ENCODE measurements at regions not wholly inside any gene's neighbourhood (a gene's known extent, or its start where the extent isn't known, plus 50 kb on each side); places are given as distances from the start of the nearest gene placed in this dataset.

DNA sequence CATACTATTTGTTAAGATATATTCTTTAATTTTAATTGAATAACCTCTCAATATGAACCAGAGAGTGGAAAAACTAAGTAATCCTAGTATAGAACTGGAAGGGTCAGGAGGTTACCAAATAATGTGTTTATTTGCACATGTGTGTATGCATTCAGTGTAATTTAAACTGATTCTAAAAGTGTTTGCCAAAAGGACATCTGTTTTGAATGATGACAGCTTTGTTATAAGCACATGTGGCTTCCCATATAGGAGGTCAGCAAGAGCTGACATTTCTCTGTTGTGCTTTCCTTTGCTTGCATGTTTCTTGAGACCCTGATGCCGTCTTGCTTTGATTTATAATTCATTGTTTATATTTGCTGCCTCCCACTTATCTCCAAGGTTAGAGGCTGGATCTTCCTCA lies 383.4 kb downstream of the BRINP1 start:
- DNase-seq = no peak

DNA sequence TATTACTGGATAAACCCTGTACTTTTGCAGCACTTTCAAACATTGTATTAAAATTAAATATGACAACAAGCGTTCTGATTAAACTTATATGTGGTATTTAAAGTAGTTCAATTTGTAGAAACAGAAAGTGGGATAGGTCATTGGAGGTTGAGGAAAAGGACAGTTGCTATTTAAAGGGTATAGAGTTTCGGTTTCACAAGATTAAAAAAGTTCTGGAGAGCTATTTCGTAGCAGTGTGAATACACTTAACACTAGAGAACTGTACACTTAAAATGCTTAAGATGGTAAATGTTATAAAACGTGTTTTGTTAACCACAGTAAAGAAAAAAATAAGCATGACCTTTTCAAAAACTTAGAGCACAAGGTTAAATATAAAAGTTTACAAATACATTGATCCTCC lies 382.1 kb downstream of the BRINP1 start:
- no peak for DNase-seq

DNA sequence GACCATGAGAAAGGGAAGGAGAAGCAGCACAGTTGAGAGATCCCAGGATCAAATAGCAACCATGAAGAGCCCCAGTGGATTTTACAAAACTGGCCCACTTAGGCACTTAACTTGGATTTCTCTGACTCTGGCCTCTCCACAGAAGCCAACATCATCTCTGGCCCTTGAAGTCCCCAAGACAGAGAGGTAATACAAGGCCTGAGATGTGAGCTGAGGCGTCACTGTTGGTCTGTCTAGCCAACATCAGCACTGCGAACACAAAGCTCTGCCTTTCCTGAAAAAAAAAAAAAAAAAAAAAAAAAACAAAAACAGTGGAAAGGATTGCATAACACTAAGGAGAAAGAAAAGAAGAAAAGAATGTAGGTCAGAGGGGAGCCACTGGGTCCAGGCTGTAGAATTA lies 378.3 kb downstream of the BRINP1 start:
- DNase-seq = no peak

DNA sequence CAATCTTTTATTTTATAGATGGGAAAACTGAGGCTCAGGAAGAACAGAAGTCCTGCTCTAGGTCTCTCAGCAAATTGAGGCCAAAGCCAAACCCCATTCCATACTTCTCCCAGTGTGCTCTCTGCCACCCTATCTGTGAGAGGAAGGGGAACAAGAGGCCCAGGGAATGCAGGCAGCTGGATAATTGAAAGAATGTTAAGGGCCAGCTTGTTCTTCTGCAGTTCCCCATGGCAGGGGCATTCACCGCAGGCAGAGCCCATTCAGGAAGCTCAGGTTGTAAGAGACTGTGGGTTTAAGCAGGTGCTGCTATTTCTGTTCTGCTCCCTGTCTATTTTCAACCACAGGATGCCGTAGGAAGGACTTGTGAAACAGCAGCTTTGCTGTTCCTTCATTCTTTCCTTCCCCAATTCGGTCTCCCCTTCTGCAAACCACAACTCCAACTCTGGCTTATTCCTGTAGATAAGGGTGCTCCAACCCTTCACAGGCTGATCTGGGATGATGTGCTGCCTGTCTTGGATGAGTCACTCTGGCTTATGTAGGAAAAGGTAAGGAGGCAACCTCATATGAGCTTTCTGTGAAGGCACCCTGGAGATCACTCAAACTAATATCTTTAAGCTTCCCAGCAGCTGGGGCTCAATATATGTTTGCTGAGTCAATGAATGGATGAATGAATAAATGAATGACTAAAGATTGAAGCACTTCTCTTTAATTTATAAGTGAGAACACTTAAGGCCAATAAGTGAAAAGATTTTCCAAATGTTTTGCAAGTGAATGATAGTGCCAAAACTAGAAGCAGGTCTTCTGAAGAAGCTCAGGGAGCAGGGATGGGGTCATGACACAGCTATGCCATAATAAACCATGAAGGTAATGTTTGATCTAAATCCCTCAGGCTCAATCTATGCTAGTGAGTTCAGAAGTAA lies 377.6 kb downstream of the BRINP1 start:
- no peak for DNase-seq

- DNase-seq = no peak
Observed at GRCh38 chr9:118992813-118993794, 376.1 kb downstream of the BRINP1 start.

DNA sequence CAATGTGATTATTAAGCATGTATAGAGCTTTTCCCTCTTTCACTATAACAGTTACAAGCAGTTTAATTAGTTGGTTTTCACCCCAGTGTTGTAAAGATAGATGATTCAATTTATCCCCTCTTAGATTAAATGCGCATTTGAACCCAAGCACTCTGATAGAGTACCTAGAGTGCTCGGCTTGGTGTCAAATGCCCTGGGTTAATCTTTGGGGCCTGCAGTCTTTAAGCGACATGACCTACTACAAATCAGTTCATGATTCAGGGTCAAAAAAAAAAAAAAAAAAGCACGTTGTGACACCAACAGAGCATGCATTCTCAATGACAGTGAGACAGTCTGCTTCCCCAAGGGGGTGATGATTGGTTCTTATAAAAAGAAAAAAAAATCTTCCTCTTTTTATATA lies 375.3 kb downstream of the BRINP1 start:
- DNase-seq = no peak

DNA sequence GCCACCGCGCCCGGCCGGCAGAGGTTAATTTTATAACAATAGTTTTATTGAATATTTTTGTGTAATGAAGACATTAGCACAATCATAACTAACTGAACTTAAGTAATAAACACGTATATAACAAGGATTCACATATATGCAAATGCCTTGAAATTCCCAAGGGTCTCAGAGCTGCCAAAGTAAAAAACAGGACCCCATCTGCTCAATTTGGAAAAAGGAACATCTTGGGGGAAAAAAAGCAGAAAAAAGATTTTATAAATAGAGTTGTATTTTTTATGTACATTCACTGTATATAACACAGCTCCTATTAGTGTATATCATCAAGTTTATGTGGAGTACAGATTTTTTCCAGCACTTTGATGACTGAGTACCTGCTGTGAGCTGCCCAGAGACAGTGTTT lies 366.7 kb downstream of the BRINP1 start:
- no peak for DNase-seq

- no peak for DNase-seq
Observed at GRCh38 chr9:119003201-119003611, 366.0 kb downstream of the BRINP1 start.

DNA sequence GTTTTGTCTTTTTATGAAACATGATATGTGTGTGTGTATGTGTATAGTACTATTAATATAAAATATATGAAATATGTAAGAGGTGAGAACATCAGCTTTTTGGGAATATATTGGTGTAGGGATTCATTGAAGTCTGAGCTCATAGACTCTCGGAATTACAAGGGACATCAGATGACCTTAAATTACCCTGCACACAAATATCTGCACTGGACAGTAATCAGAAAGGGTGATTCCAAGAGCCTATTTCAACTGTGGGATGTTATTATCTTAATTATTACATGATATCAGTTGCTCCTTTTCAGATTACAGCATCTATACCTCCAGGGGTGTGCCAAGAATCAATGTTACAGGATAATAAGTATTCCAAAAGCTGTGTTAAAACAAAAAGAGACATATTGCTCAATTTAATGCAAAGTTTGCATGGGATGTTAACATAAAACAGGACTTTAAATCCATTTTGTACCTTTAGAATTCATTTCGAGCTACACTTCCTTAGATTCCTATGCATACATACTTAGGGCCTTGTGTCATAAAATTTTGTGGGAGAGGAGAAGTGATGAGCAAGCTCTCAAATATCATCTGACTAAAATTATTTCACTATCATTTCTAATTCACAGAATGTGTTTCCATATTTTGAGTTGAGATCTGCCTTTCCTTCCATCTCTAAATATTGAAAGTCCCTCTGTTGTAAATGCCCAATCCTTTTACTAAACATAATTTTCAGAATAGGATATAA lies 365.2 kb downstream of the BRINP1 start:
- DNase-seq = no peak

GRCh38 chr9:119004618-119004990 lies 364.6 kb downstream of the BRINP1 start:
- DNase-seq = no peak

GRCh38 chr9:119005162-119005561 lies 364.1 kb downstream of the BRINP1 start:
- DNase-seq = no peak

- no peak for DNase-seq
Observed at GRCh38 chr9:119009249-119009648, 360.0 kb downstream of the BRINP1 start.

DNA sequence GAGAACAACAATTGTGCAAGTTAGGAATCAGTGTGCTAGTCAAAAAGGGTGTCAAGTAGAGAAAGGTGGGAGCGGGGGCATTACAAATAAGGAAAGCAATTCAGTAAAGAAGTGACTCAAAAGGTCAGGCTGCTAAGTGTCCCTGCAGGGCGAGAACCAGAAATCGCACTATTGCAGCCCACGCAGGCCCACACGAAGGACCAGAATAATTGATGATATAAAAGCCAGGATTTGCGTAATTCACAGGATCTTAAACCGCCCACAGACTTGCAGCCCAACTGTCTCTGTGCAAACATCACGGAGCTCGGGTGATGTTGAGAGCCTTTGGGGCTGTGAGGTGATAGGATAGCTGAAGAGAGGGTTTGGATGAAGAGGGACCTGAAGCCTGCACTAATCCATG lies 349.0 kb downstream of the BRINP1 start:
- no peak for DNase-seq

GRCh38 chr9:119020730-119021333 lies 348.4 kb downstream of the BRINP1 start:
- DNase-seq = no peak

DNA sequence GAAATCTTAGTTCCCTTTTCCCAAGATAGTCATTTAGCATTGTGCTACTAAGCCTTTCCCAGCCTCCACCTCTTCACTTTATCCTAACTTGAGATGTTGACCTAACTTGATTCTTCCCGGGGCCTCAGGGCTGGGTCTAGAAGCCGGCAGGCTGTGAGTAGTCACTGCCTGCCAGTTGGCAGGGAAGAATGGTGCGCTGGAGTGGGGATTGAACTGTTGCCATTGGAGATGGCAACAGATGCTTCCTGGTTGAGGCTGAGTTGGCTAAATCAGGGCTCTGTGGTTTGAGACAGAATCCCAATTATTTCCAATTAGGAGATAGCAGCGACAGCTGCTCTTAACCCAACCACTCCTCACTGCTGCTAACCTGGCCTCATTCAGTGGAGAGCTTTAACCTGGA lies 343.1 kb downstream of the BRINP1 start:
- DNase-seq = no peak

DNA sequence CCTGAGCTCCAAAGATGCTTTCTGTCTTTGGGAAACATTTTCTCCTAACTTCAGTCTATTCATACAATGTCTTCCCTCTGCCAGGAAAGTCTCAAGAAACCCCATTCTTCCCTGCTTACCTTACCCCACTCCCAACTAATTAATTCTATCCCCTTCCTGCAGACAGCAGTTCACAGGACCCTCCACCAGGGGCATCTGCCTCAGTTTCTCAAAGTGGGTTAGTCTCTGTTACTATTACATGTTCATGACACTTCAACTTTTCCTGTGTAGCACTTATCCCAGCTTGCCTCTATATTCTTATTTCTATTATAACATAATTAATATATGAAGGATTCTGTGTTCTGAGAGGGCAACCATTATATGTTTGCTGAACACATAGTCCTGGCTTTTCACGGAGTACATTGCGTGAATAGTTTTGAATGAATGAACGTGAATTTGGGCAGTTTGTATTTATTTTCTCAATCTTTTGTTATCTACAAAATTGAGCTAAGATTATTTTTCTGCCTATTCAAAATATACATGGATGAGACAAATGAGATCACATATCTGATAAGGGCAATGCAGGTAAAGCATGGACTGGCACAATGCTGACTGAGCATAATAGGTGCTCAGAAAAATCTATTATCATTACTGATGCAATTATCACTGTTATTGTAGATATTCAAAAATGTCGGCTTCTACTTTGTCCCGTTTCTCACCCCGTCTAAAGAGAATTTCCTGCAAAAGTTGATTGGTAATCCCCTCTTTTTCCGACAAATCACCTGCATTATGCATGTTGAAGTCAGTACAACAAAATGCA lies 341.1 kb downstream of the BRINP1 start:
- no peak for DNase-seq

GRCh38 chr9:119029886-119030285 lies 339.3 kb downstream of the BRINP1 start:
- DNase-seq = no peak

GRCh38 chr9:119033596-119033995 lies 335.6 kb downstream of the BRINP1 start:
- no peak for DNase-seq

DNA sequence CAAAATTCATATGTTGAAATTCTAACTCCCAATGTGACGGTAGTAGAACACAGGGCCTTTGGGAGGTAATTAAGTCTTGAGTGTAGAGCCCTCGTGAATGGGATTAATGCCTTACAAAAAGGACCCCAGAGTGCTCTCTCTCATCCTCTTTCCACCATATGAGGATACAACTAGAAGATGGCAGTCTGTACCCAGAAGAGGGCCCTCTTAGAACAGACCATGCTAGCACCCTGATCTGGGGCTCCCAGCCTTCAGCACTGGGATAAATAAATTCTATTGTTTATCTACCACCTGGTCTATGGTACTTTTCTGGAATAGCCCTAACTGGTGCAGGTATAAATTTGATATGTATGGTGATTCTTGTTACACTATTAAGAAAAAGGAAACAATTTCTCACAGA lies 332.3 kb downstream of the BRINP1 start:
- DNase-seq = no peak

GRCh38 chr9:119043996-119044395 lies 325.2 kb downstream of the BRINP1 start:
- no peak for DNase-seq

DNA sequence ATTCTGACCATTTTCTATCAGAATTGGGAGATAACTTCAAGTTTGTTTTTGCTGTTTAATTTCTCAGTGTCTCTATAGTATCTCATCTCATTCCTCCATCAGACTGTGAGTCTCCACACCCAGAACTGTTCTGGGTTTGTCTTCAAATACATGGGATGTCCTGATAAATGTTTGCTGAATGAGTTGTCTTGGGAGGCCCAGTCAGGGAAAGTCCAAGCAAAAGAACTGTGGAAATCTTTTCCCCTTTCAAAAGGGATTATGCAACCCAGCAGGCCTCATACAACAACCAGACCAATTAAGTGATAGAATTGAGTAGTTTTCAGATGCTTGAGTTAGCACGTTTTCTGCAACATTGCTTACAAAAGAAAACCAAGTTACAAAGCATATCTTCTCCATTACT lies 324.4 kb downstream of the BRINP1 start:
- no peak for DNase-seq
